Fibroblast of lung (primary cell): ENCODE measurements at regions not wholly inside any gene's neighbourhood (a gene's known extent, or its start where the extent isn't known, plus 50 kb on each side); places are given as distances from the start of the nearest gene placed in this dataset.
"Not testable (repeated sequence)": the region's sequence is repeated elsewhere in the genome, so short reads cannot be mapped to it uniquely, and the experiment has no call there.

Experiments
- DNase-seq, 2 donors: peaks; one replicate each; pipeline versions ENCODE4 v3.0.0 to v3.0.0-alpha.2; 2010; ENCODE audit warnings: low read depth in 2 of 2
- H2AFZ ChIP-seq: 2 replicates; pipeline ENCODE4 v1.5.1; 2012; ENCODE audit warnings: low read length, control low read depth, inconsistent platforms
- H3K27ac ChIP-seq: 2 replicates; pipeline ENCODE4 v1.5.1; 2011; ENCODE audit warnings: low read length, control low read depth; ENCODE audit not compliant: insufficient read depth
- H3K27me3 ChIP-seq: 2 replicates; pipeline ENCODE4 v1.5.1; 2011; ENCODE audit warnings: mild to moderate bottlenecking, low read length; ENCODE audit not compliant: control insufficient read depth, insufficient read depth
- H3K36me3 ChIP-seq: 2 replicates; pipeline ENCODE4 v1.5.1; 2011; ENCODE audit warnings: low read length; ENCODE audit not compliant: control insufficient read depth, insufficient read depth
- H3K4me1 ChIP-seq: 2 replicates; pipeline ENCODE4 v1.5.1; 2011; ENCODE audit warnings: low read length; ENCODE audit not compliant: control insufficient read depth, insufficient read depth; ENCODE audit errors: extremely low read depth
- H3K4me2 ChIP-seq: 2 replicates; pipeline ENCODE4 v1.5.1; 2011; ENCODE audit warnings: low read length, control low read depth; ENCODE audit not compliant: insufficient read depth; ENCODE audit errors: extremely low read depth
- H3K4me3 ChIP-seq, 4 experiments: fragments of 200-600 bp in 1 of 4; sonication (generic) in 1 of 4; replicated peaks in 1 of 4; 2 replicates each; pipeline ENCODE4 v1.5.1; 2011 to 2016; ENCODE audit warnings: low read length in 4 of 4, low read depth in 3 of 4, mild to moderate bottlenecking in 3 of 4, control low read depth in 2 of 4, inconsistent platforms in 1 of 4, mixed read lengths in 1 of 4; ENCODE audit not compliant: insufficient read depth in 1 of 4; ENCODE audit errors: control extremely low read depth in 1 of 4
- H3K79me2 ChIP-seq: 2 replicates; pipeline ENCODE4 v1.5.1; 2012; ENCODE audit warnings: mild to moderate bottlenecking, low read length, inconsistent platforms; ENCODE audit not compliant: control insufficient read depth, insufficient read depth
- H3K9ac ChIP-seq: 2 replicates; pipeline ENCODE4 v1.5.1; 2011; ENCODE audit warnings: mild to moderate bottlenecking, low read length, control low read depth; ENCODE audit not compliant: insufficient read depth
- H3K9me3 ChIP-seq: 2 replicates; pipeline ENCODE4 v1.5.1; 2012; ENCODE audit warnings: low read depth, low read length; ENCODE audit not compliant: control insufficient read depth, insufficient read depth
- H4K20me1 ChIP-seq: 2 replicates; pipeline ENCODE4 v1.5.1; 2011; ENCODE audit warnings: low read length; ENCODE audit not compliant: control insufficient read depth, insufficient read depth; ENCODE audit errors: extremely low read depth
- EZH2 ChIP-seq: IDR thresholded peaks from 2 replicates; pipeline ENCODE4 v1.5.1; 2012; ENCODE audit warnings: low read length, control low read depth, mild to moderate bottlenecking; ENCODE audit errors: missing control alignments
- TF ChIP-seq, protein P1 (sequence below), 2 donors: IDR thresholded peaks in 1 of 2; conservative IDR thresholded peaks in 1 of 2; 1 replicate in 1 of 2; 2 replicates in 1 of 2; pipeline ENCODE4 v1.5.1; 2011 to 2012; ENCODE audit warnings: low read length in 2 of 2, control low read depth in 1 of 2, inconsistent platforms in 1 of 2, low read depth in 1 of 2, mild to moderate bottlenecking in 1 of 2

DNA sequence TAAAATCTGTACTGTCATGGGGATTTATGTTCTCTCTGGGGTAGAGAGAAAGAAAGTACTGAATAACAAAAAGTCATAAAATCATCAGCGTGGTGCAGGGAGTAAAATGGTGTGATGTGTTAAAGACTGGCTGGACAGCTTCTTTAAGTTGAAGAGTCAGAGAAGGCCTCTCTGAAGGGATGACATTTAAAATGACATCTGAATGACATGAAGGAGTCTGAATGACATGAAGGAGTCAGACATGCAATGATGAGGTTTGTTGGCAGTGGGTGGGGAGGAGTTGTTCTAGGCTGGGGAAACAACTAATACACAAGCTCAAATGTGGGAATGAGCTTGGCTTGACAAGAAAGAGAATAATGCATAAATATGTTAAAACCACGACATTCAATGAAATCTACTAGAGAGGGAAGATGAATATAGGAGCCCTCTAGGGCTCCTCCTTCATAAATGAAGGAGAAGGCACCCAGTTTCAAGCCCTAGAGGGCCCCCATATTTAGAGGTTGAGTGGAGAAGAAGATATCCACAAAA, 63.9 kb upstream of the KIT start:
- Histone ChIP-seq H3K9ac (no peak overlapping the region), H3K36me3 (no peaks in the 10 kb centered on the region), H3K4me2 (no peak overlapping the region), H3K27ac (no peak overlapping the region), H3K4me1 (no peaks in the 10 kb centered on the region), H2AFZ (no peak overlapping the region), H3K27me3 (no peaks in the 10 kb centered on the region), H3K4me3 (no peak overlapping the region), H4K20me1 (no peaks in the 10 kb centered on the region), H3K9me3 (no peaks in the 10 kb centered on the region), H3K79me2 (no peaks in the 10 kb centered on the region)
- no peak for DNase-seq
- no peak for TF ChIP-seq EZH2
- TF ChIP-seq, protein P1, sequence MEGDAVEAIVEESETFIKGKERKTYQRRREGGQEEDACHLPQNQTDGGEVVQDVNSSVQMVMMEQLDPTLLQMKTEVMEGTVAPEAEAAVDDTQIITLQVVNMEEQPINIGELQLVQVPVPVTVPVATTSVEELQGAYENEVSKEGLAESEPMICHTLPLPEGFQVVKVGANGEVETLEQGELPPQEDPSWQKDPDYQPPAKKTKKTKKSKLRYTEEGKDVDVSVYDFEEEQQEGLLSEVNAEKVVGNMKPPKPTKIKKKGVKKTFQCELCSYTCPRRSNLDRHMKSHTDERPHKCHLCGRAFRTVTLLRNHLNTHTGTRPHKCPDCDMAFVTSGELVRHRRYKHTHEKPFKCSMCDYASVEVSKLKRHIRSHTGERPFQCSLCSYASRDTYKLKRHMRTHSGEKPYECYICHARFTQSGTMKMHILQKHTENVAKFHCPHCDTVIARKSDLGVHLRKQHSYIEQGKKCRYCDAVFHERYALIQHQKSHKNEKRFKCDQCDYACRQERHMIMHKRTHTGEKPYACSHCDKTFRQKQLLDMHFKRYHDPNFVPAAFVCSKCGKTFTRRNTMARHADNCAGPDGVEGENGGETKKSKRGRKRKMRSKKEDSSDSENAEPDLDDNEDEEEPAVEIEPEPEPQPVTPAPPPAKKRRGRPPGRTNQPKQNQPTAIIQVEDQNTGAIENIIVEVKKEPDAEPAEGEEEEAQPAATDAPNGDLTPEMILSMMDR (conservative IDR thresholded peaks at IDR 0.05 in 1 of 2, IDR thresholded peaks at IDR 0.05 in 1 of 2; ENCODE audit: low read depth in 1 of 2, low read length in 2 of 2), result no peak

DNA sequence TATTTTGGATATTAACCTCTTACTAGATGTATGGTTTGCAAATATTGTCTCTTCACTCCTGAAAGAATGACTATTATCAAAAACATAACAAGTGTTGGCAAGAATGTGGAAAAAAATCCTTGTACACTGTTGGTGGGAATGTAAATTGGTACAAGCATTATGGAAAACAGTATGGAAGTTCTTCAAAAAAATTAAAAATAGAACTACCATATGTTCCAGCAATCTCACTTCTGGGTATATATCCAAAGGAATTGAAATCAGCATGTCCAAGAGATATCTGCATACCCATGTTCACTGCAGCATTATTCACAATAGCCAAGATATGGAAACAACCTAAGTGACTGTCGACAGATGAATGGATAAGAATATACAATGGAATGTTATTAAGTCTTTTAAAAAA, 61.6 kb upstream of the KIT start:
- H3K27ac ChIP-seq, result no peak overlapping the region
- H3K27me3 ChIP-seq, result no peaks in the 10 kb centered on the region
- no peak overlapping the region for H3K9ac ChIP-seq
- H3K36me3 ChIP-seq, result no peaks in the 10 kb centered on the region
- no peaks in the 10 kb centered on the region for H3K9me3 ChIP-seq
- no peak overlapping the region for H3K4me2 ChIP-seq
- TF ChIP-seq, protein P1 (conservative IDR thresholded peaks at IDR 0.05 in 1 of 2, IDR thresholded peaks at IDR 0.05 in 1 of 2; ENCODE audit: low read depth in 1 of 2, low read length in 2 of 2), result no peak
- no peak for TF ChIP-seq EZH2
- H2AFZ ChIP-seq, result no peak overlapping the region
- H3K4me3 ChIP-seq, result no peak overlapping the region
- H3K4me1 ChIP-seq, result no peaks in the 10 kb centered on the region
- no peak for DNase-seq
- H3K79me2 ChIP-seq, result no peaks in the 10 kb centered on the region
- no peaks in the 10 kb centered on the region for H4K20me1 ChIP-seq

DNA sequence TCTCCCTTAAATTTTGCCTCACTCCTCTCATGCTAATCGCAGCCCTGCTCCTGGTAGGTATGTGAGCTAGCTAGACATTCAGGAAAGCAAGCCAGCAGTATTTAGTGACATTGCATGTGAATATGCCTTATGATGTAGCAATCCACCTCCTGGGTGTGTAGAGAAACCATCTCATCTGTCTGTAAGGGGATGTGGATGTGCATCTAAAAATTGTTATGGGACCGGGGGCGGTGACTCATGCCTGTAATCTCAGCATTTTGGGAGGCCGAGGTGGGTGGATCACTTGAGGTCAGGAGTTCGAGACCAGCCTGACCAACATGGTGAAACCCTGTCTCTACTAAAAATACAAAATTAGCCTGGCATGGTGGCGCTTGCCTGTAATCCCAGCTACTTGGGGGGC, 60.1 kb upstream of the KIT start:
- not testable (repeated sequence) for H3K27me3 ChIP-seq, H3K79me2 ChIP-seq, H2AFZ ChIP-seq, H3K4me3 ChIP-seq, H3K9me3 ChIP-seq, H3K4me2 ChIP-seq, H3K9ac ChIP-seq, DNase-seq, H3K27ac ChIP-seq, H4K20me1 ChIP-seq, H3K36me3 ChIP-seq, H3K4me1 ChIP-seq

DNA sequence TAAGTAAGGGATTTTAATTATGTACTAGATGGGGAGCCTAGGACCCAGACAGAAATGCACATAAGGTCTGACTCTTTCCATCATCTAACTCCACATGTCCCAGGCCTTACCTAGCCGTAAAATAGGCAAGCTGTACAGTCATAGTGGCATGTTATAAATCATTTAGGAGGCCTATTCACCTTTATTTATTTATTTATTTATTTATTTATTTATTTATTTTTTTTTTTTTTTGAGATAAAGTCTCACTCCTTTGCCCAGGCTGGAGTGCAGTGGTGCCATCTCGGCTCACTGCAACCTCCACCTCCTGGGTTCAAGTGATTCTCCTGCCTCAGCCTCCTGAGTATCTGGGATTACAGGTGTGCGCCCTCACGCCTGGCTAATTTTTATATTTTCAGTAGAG, 55.6 kb upstream of the KIT start:
- H4K20me1 ChIP-seq, DNase-seq, H3K27ac ChIP-seq, H3K4me3 ChIP-seq, H3K9ac ChIP-seq, H3K27me3 ChIP-seq, H3K36me3 ChIP-seq, H3K9me3 ChIP-seq, H3K4me2 ChIP-seq, H3K79me2 ChIP-seq, H2AFZ ChIP-seq, H3K4me1 ChIP-seq: not testable (repeated sequence)
